ENCODE measurements at regions not wholly inside any gene's neighbourhood (a gene's known extent, or its start where the extent isn't known, plus 50 kb on each side); places are given as distances from the start of the nearest gene placed in this dataset.

- TF ChIP-seq CTCF (IDR thresholded peaks at IDR 0.05): no peak
- no peak for TF ChIP-seq EZH2 (IDR thresholded peaks at IDR 0.05; ENCODE audit: borderline replicate concordance, insufficient read depth, low read depth, low read length, poor library complexity, severe bottlenecking)
Observed at GRCh38 chr4:103907414-103907813, 187.6 kb upstream of the TACR3 start.

Measured in B cell (primary cell).